Endothelial cell of umbilical vein (primary cell): ENCODE measurements at regions not wholly inside any gene's neighbourhood (a gene's known extent, or its start where the extent isn't known, plus 50 kb on each side); places are given as distances from the start of the nearest gene placed in this dataset.

Source experiments
- BruUV-seq: library from RNA; stranded (reverse); fragments of 400-500 nt; replicated peaks from 2 replicates; lab custom pipeline; 2021; lab: Mats Ljungman, UMichigan
- CTCF ChIA-PET: fragments of 300-600, 350-600 bp; sonication (Branson Sonifier 250); formaldehyde crosslinking; loops from one replicate; lab custom pipeline; 2021; ENCODE audit warnings: antibody characterized with exemption, inconsistent platforms; lab: Charles Lee
- POLR2A ChIA-PET: fragments of 300-600, 350-600 bp; sonication (Branson Sonifier 250); formaldehyde crosslinking; loops from one replicate; lab custom pipeline; 2021; ENCODE audit warnings: antibody characterized with exemption, inconsistent platforms; lab: Charles Lee
- DNase-seq: peaks from one replicate; pipeline ENCODE4 v3.0.0-alpha.2; 2011; ENCODE audit warnings: low read depth, low spot score
- FAIRE-seq: peaks from 2 replicates; lab custom pipeline; 2011; peaks lifted over from hg19 to GRCh38; lab: Jason Lieb, UNC
- H2AFZ ChIP-seq: 2 replicates; pipeline ENCODE4 v1.6.0; 2012; ENCODE audit warnings: low read depth, low read length, control low read depth, inconsistent platforms
- H3K27ac ChIP-seq: 2 replicates; pipeline ENCODE4 v1.5.1; 2011; ENCODE audit warnings: low read depth, mild to moderate bottlenecking, control low read depth, low read length, moderate library complexity; ENCODE audit not compliant: insufficient read depth
- H3K27me3 ChIP-seq, 2 experiments: 2 replicates each; pipeline versions ENCODE4 v1.6.0 to v1.6.1; 2011; ENCODE audit warnings: low read length in 2 of 2, mixed read lengths in 1 of 2; ENCODE audit not compliant: control insufficient read depth in 2 of 2, insufficient read depth in 2 of 2
- H3K36me3 ChIP-seq, 2 experiments: 2 replicates in 1 of 2; 3 replicates in 1 of 2; pipeline ENCODE4 v1.5.1; 2011; ENCODE audit warnings: low read length in 2 of 2, mild to moderate bottlenecking in 1 of 2, moderate library complexity in 1 of 2; ENCODE audit not compliant: control insufficient read depth in 2 of 2, insufficient read depth in 2 of 2; ENCODE audit errors: extremely low read depth in 1 of 2
- H3K4me1 ChIP-seq: 3 replicates; pipeline ENCODE4 v1.5.1; 2011; ENCODE audit warnings: mild to moderate bottlenecking, low read length; ENCODE audit not compliant: control insufficient read depth, insufficient read depth; ENCODE audit errors: extremely low read depth
- H3K4me2 ChIP-seq: 2 replicates; pipeline ENCODE4 v1.6.1; 2011; ENCODE audit warnings: low read length, control low read depth, mixed read lengths; ENCODE audit not compliant: insufficient read depth
- H3K4me3 ChIP-seq, 3 experiments: fragments of 200-600 bp in 1 of 3; sonication (generic), shearing (Covaris generic) in 1 of 3; replicated peaks in 1 of 3; 2 replicates each; pipeline ENCODE4 v1.5.1; 2011 to 2016; ENCODE audit warnings: control low read depth in 3 of 3, low read length in 3 of 3, mild to moderate bottlenecking in 2 of 3, inconsistent platforms in 1 of 3, low read depth in 1 of 3, moderate library complexity in 1 of 3; ENCODE audit not compliant: insufficient read depth in 1 of 3
- H3K79me2 ChIP-seq: 2 replicates; pipeline ENCODE4 v1.6.0; 2012; ENCODE audit warnings: low read length, inconsistent platforms; ENCODE audit not compliant: control insufficient read depth, insufficient read depth
- H3K9ac ChIP-seq: replicated peaks from 2 replicates; pipeline ENCODE3; 2011; ENCODE audit warnings: low read length, control low read depth; ENCODE audit not compliant: insufficient read depth; ENCODE audit errors: extremely low read depth
- H3K9me1 ChIP-seq: replicated peaks from 3 replicates; pipeline ENCODE4 v1.6.0; 2011; ENCODE audit warnings: mild to moderate bottlenecking, low read length; ENCODE audit not compliant: control insufficient read depth, insufficient read depth; ENCODE audit errors: extremely low read depth
- H3K9me3 ChIP-seq: replicated peaks from 2 replicates; pipeline ENCODE4 v1.5.1; 2012; ENCODE audit warnings: low read length, inconsistent platforms; ENCODE audit not compliant: control insufficient read depth, insufficient read depth
- H4K20me1 ChIP-seq: replicated peaks from 2 replicates; pipeline ENCODE3; 2011; ENCODE audit warnings: mild to moderate bottlenecking, low read length; ENCODE audit not compliant: control insufficient read depth, insufficient read depth; ENCODE audit errors: extremely low read depth
- CTCF ChIP-seq, 2 donors: IDR thresholded peaks; 1 replicate in 1 of 2; 2 replicates in 1 of 2; pipeline ENCODE4 v1.5.1; 2011; ENCODE audit warnings: low read length in 2 of 2, mild to moderate bottlenecking in 2 of 2, moderate library complexity in 2 of 2, control low read depth in 1 of 2, inconsistent platforms in 1 of 2, low read depth in 1 of 2; ENCODE audit not compliant: insufficient read depth in 1 of 2; ENCODE audit errors: extremely low read depth in 1 of 2
- EZH2 ChIP-seq: IDR thresholded peaks from 2 replicates; pipeline ENCODE4 v1.6.1; 2012; ENCODE audit warnings: borderline replicate concordance, low read depth, mild to moderate bottlenecking, moderate library complexity, low read length, inconsistent platforms; ENCODE audit not compliant: severe bottlenecking
- FOS ChIP-seq: IDR thresholded peaks from 2 replicates; pipeline ENCODE4 v1.6.1; 2011; ENCODE audit warnings: mild to moderate bottlenecking, low read length, moderate library complexity, borderline replicate concordance; ENCODE audit not compliant: insufficient read depth
- GATA2 ChIP-seq: IDR thresholded peaks from 2 replicates; pipeline ENCODE4 v1.7.0; 2011; ENCODE audit warnings: low read depth, mild to moderate bottlenecking, moderate library complexity, mixed read lengths, low read length; ENCODE audit not compliant: insufficient read length, insufficient read depth
- JUN ChIP-seq: IDR thresholded peaks from 2 replicates; pipeline ENCODE4 v1.6.1; 2011; ENCODE audit warnings: borderline replicate concordance, low read depth; ENCODE audit not compliant: insufficient read length, insufficient read depth
- MAX ChIP-seq: IDR thresholded peaks from 2 replicates; pipeline ENCODE4 v1.6.1; 2011; ENCODE audit not compliant: insufficient read depth, insufficient read length
- MYC ChIP-seq: IDR thresholded peaks from one replicate; pipeline ENCODE4 v1.6.1; 2011; ENCODE audit warnings: mild to moderate bottlenecking, low read depth, low read length
- POLR2A ChIP-seq: IDR thresholded peaks from 2 replicates; pipeline ENCODE4 v1.6.1; 2012; ENCODE audit warnings: low read depth, mild to moderate bottlenecking, control low read depth, low read length
- POLR2AphosphoS5 ChIP-seq: IDR thresholded peaks from 2 replicates; pipeline ENCODE4 v1.6.1; 2012; ENCODE audit warnings: low read depth, mild to moderate bottlenecking, control low read depth, low read length, moderate library complexity; ENCODE audit not compliant: insufficient read depth
- dilution Hi-C: fragments of 300-500 bp; cut with MboI; formaldehyde crosslinking; loops from one replicate; pipeline ENCODE4 v1.15.0; 2019; ENCODE audit warnings: low sequenced_read_pairs; ENCODE audit not compliant: extremely low pct_ligation_motif_present
- intact Hi-C: fragments of 100-400 bp; cut with micrococcal nuclease; formaldehyde crosslinking; loops from one replicate; pipeline ENCODE4 v1.10.0; 2022

- Histone ChIP-seq H3K4me1 (no peaks in the 10 kb centered on the region), H3K9me1 (no peaks in the 10 kb centered on the region), H3K36me3 (no peaks in the 10 kb centered on the region), H3K27me3 (no peaks in the 10 kb centered on the region), H3K4me3 (no peak overlapping the region), H2AFZ (no peak overlapping the region), H3K4me2 (no peak overlapping the region), H3K9ac (no peak overlapping the region), H3K79me2 (no peaks in the 10 kb centered on the region), H3K9me3 (peaks cover 6% of the 10 kb centered on the region), H4K20me1 (no peaks in the 10 kb centered on the region), H3K27ac (no peak overlapping the region)
- TF ChIP-seq MYC (no peak), GATA2 (no peak), JUN (no peak), EZH2 (no peak), POLR2AphosphoS5 (no peak), FOS (no peak), CTCF (IDR thresholded peaks at IDR 0.05; ENCODE audit: extremely low read depth in 1 of 2, insufficient read depth in 1 of 2, low read depth in 1 of 2, low read length in 2 of 2) (no peak), POLR2A (no peak), MAX (no peak)
- BruUV-seq, result no TSS peak
- intact Hi-C loops, result no loop called here
- ChIA-PET POLR2A (no interaction called here), CTCF (no interaction called here)
- DNase-seq, result no peak
- no peak for FAIRE-seq
- dilution Hi-C loops, result no loop called here
Measured at GRCh38 chr10:109343293-109343692, 580.0 kb downstream of the XPNPEP1 start.
